ENCODE measurements at regions not wholly inside any gene's neighbourhood (a gene's known extent, or its start where the extent isn't known, plus 50 kb on each side); places are given as distances from the start of the nearest gene placed in this dataset.

DNA sequence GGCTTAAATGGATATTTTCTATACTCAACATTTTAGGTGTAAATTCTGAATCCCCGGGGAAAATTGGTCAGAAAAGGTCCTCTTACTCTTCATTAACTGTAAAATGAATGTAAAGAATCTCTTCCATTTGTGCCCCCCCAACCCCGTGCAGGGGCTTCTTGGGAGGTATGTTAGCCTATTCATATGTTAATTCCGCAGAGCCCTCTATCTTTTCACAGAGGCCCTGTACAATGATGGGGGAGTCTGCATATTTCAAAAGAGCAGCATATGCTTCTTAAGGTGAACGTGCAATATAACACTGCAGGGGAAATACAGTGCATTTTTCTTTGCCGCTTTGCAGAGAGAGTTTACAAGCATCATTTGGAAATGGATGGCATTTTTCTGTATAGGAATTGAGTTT, 88.5 kb upstream of the CXorf66 start:
- TF ChIP-seq BHLHE40 (IDR thresholded peaks at IDR 0.05; ENCODE audit: borderline replicate concordance) (no peak), ZNF384 (IDR thresholded peaks at IDR 0.05) (no peak), TARDBP (IDR thresholded peaks at IDR 0.05) (no peak), FOXM1 (IDR thresholded peaks at IDR 0.05; ENCODE audit: borderline replicate concordance) (no peak), SUZ12 (IDR thresholded peaks at IDR 0.05) (no peak)

All from HEK293T (cell line).